ENCODE measurements at regions not wholly inside any gene's neighbourhood (a gene's known extent, or its start where the extent isn't known, plus 50 kb on each side); places are given as distances from the start of the nearest gene placed in this dataset.

DNA sequence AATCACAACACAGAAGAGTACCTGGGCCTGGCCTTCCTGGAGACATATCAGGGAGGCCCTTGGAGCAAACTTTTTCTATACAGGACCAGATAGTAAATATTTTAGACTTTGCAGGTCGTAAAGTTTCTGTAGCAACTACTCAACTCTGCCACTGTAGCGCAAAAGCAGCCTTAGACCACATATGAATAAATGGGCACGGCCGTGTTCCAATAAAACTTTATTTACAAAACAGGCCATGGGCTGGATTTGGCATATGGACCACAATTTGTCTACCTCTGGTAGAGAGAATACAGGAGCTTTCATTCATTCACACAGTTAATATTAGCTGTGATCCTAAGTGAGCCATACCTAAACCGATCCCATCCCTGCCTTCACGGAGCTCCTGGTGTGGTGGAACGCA lies 98.6 kb upstream of the CAB39 start:
- TF ChIP-seq CTCF (IDR thresholded peaks at IDR 0.05) (no peak), POLR2A (IDR thresholded peaks at IDR 0.05) (no peak)

Data from testis (tissue), 2 donors.